ENCODE measurements at regions not wholly inside any gene's neighbourhood (a gene's known extent, or its start where the extent isn't known, plus 50 kb on each side); places are given as distances from the start of the nearest gene placed in this dataset.

GRCh38 chr13:79267560-79267959 is 138.5 kb downstream of the RBM26 start:
- Histone ChIP-seq H3K4me3 (ENCODE audit: low read length) (no peak overlapping the region), H2BK120ac (ENCODE audit: low read depth, low read length) (no peak overlapping the region), H4K5ac (ENCODE audit: low read length) (no peak overlapping the region), H3K79me1 (ENCODE audit: low read length) (no peaks in the 10 kb centered on the region), H3K4me1 (ENCODE audit: control insufficient read depth, low read depth, low read length) (no peaks in the 10 kb centered on the region), H3K4me2 (ENCODE audit: low read length) (no peak overlapping the region), H3K9ac (ENCODE audit: low read length) (no peak overlapping the region), H3K79me2 (ENCODE audit: control insufficient read depth, insufficient read depth, low read length) (no peaks in the 10 kb centered on the region), H2AK5ac (ENCODE audit: low read length) (no peak overlapping the region), H3K18ac (ENCODE audit: low read length) (no peak overlapping the region), H3K56ac (ENCODE audit: low read length) (no peak overlapping the region), H3K23ac (ENCODE audit: low read length) (no peak overlapping the region), H4K8ac (ENCODE audit: low read depth, low read length) (no peak overlapping the region), H2BK15ac (replicated peaks; ENCODE audit: low read depth) (no peak overlapping the region), H3K27ac (ENCODE audit: low read depth, low read length) (no peak overlapping the region), H3K36me3 (ENCODE audit: control insufficient read depth, insufficient read depth, low read length) (no peaks in the 10 kb centered on the region), H2BK5ac (ENCODE audit: low read length) (no peak overlapping the region), H3K27me3 (ENCODE audit: insufficient read depth, low read length, poor library complexity) (no peaks in the 10 kb centered on the region), H3K4ac (ENCODE audit: low read depth, low read length) (no peak overlapping the region)
- DNase-seq: no peak

GRCh38 chr13:79258489-79258888 is 147.6 kb downstream of the RBM26 start:
- WGBS (ENCODE audit: extremely low coverage, insufficient coverage, low lambda C conversion rate): no CpG with 5 or more reads among the region's 3 CpGs
- no peak overlapping the region for H3K56ac ChIP-seq (ENCODE audit: low read length)
- H3K79me2 ChIP-seq (ENCODE audit: control insufficient read depth, insufficient read depth, low read length): no peaks in the 10 kb centered on the region
- H3K23ac ChIP-seq (ENCODE audit: low read length): no peak overlapping the region
- DNase-seq: no peak
- no peak overlapping the region for H3K27ac ChIP-seq (ENCODE audit: low read depth, low read length)
- H2AK5ac ChIP-seq (ENCODE audit: low read length): no peak overlapping the region
- no peaks in the 10 kb centered on the region for H3K27me3 ChIP-seq (ENCODE audit: insufficient read depth, low read length, poor library complexity)
- peak overlapping the region; percentile 9 for H3K4ac ChIP-seq (ENCODE audit: low read depth, low read length)
- no peak overlapping the region for H3K9ac ChIP-seq (ENCODE audit: low read length)
- H3K4me2 ChIP-seq (ENCODE audit: low read length): no peak overlapping the region
- H2BK120ac ChIP-seq (ENCODE audit: low read depth, low read length): no peak overlapping the region
- H4K8ac ChIP-seq (ENCODE audit: low read depth, low read length): no peak overlapping the region
- no peak overlapping the region for H2BK15ac ChIP-seq (replicated peaks; ENCODE audit: low read depth)
- no peak overlapping the region for H3K18ac ChIP-seq (ENCODE audit: low read length)
- H3K4me1 ChIP-seq (ENCODE audit: control insufficient read depth, low read depth, low read length): no peaks in the 10 kb centered on the region
- H4K5ac ChIP-seq (ENCODE audit: low read length): no peak overlapping the region
- no peaks in the 10 kb centered on the region for H3K79me1 ChIP-seq (ENCODE audit: low read length)
- no peaks in the 10 kb centered on the region for H3K36me3 ChIP-seq (ENCODE audit: control insufficient read depth, insufficient read depth, low read length)
- H3K4me3 ChIP-seq (ENCODE audit: low read length): no peak overlapping the region
- H2BK5ac ChIP-seq (ENCODE audit: low read length): no peak overlapping the region

- Histone ChIP-seq H3K4me1 (ENCODE audit: control insufficient read depth, low read depth, low read length) (peaks cover 7% of the 10 kb centered on the region), H3K36me3 (ENCODE audit: control insufficient read depth, insufficient read depth, low read length) (no peaks in the 10 kb centered on the region), H2BK5ac (ENCODE audit: low read length) (no peak overlapping the region), H3K4ac (ENCODE audit: low read depth, low read length) (no peak overlapping the region), H4K5ac (ENCODE audit: low read length) (no peak overlapping the region), H3K23ac (ENCODE audit: low read length) (no peak overlapping the region), H3K27me3 (ENCODE audit: insufficient read depth, low read length, poor library complexity) (no peaks in the 10 kb centered on the region), H2BK120ac (ENCODE audit: low read depth, low read length) (no peak overlapping the region), H3K4me3 (ENCODE audit: low read length) (no peak overlapping the region), H2AK5ac (ENCODE audit: low read length) (no peak overlapping the region), H3K27ac (ENCODE audit: low read depth, low read length) (no peak overlapping the region), H3K4me2 (ENCODE audit: low read length) (no peak overlapping the region), H3K9ac (ENCODE audit: low read length) (no peak overlapping the region), H4K8ac (ENCODE audit: low read depth, low read length) (no peak overlapping the region), H3K79me2 (ENCODE audit: control insufficient read depth, insufficient read depth, low read length) (no peaks in the 10 kb centered on the region), H3K56ac (ENCODE audit: low read length) (no peak overlapping the region), H2BK15ac (replicated peaks; ENCODE audit: low read depth) (no peak overlapping the region), H3K79me1 (ENCODE audit: low read length) (no peaks in the 10 kb centered on the region), H3K18ac (ENCODE audit: low read length) (no peak overlapping the region)
- no peak for DNase-seq
- no CpG with 5 or more reads among the region's 3 CpGs for WGBS (ENCODE audit: extremely low coverage, insufficient coverage, low lambda C conversion rate)
These were observed 159.5 kb downstream of the RBM26 start for GRCh38 chr13:79246578-79246949.

- Histone ChIP-seq H3K79me2 (ENCODE audit: control insufficient read depth, insufficient read depth, low read length) (no peaks in the 10 kb centered on the region), H3K79me1 (ENCODE audit: low read length) (no peaks in the 10 kb centered on the region), H3K9ac (ENCODE audit: low read length) (no peak overlapping the region), H3K36me3 (ENCODE audit: control insufficient read depth, insufficient read depth, low read length) (no peaks in the 10 kb centered on the region), H3K4me1 (ENCODE audit: control insufficient read depth, low read depth, low read length) (peaks cover 9% of the 10 kb centered on the region), H3K27ac (ENCODE audit: low read depth, low read length) (no peak overlapping the region), H4K5ac (ENCODE audit: low read length) (no peak overlapping the region), H3K18ac (ENCODE audit: low read length) (peak overlapping the region; percentile 1), H2AK5ac (ENCODE audit: low read length) (no peak overlapping the region), H3K56ac (ENCODE audit: low read length) (peak overlapping the region; percentile 12), H4K8ac (ENCODE audit: low read depth, low read length) (no peak overlapping the region), H2BK5ac (ENCODE audit: low read length) (no peak overlapping the region), H2BK15ac (replicated peaks; ENCODE audit: low read depth) (no peak overlapping the region), H3K4ac (ENCODE audit: low read depth, low read length) (no peak overlapping the region), H3K4me2 (ENCODE audit: low read length) (no peak overlapping the region), H3K27me3 (ENCODE audit: insufficient read depth, low read length, poor library complexity) (no peaks in the 10 kb centered on the region), H3K4me3 (ENCODE audit: low read length) (no peak overlapping the region), H3K23ac (ENCODE audit: low read length) (peak overlapping the region; percentile 83), H2BK120ac (ENCODE audit: low read depth, low read length) (no peak overlapping the region)
- peak; percentile 60 for DNase-seq
- no CpG with 5 or more reads among the region's 8 CpGs for WGBS (ENCODE audit: extremely low coverage, insufficient coverage, low lambda C conversion rate)
These were observed 160.0 kb downstream of the RBM26 start for GRCh38 chr13:79245937-79246577.

GRCh38 chr13:79241697-79242096 is 164.4 kb downstream of the RBM26 start:
- Histone ChIP-seq H3K4me2 (ENCODE audit: low read length) (no peak overlapping the region), H3K27ac (ENCODE audit: low read depth, low read length) (no peak overlapping the region), H3K18ac (ENCODE audit: low read length) (no peak overlapping the region), H3K56ac (ENCODE audit: low read length) (peak overlapping the region; percentile 50), H2BK15ac (replicated peaks; ENCODE audit: low read depth) (no peak overlapping the region), H3K27me3 (ENCODE audit: insufficient read depth, low read length, poor library complexity) (no peaks in the 10 kb centered on the region), H3K4me3 (ENCODE audit: low read length) (no peak overlapping the region), H3K79me1 (ENCODE audit: low read length) (no peaks in the 10 kb centered on the region), H3K23ac (ENCODE audit: low read length) (no peak overlapping the region), H2BK120ac (ENCODE audit: low read depth, low read length) (no peak overlapping the region), H3K36me3 (ENCODE audit: control insufficient read depth, insufficient read depth, low read length) (no peaks in the 10 kb centered on the region), H2AK5ac (ENCODE audit: low read length) (peak overlapping the region; percentile 87), H4K8ac (ENCODE audit: low read depth, low read length) (no peak overlapping the region), H4K5ac (ENCODE audit: low read length) (peak overlapping the region; percentile 68), H3K4ac (ENCODE audit: low read depth, low read length) (no peak overlapping the region), H3K9ac (ENCODE audit: low read length) (no peak overlapping the region), H2BK5ac (ENCODE audit: low read length) (peak overlapping the region; percentile 87), H3K4me1 (ENCODE audit: control insufficient read depth, low read depth, low read length) (peaks cover 9% of the 10 kb centered on the region), H3K79me2 (ENCODE audit: control insufficient read depth, insufficient read depth, low read length) (no peaks in the 10 kb centered on the region)
- DNase-seq: no peak
- no CpG with 5 or more reads among the region's 4 CpGs for WGBS (ENCODE audit: extremely low coverage, insufficient coverage, low lambda C conversion rate)

GRCh38 chr13:79237981-79238380 is 168.1 kb downstream of the RBM26 start:
- H4K5ac ChIP-seq (ENCODE audit: low read length): no peak overlapping the region
- no peaks in the 10 kb centered on the region for H3K27me3 ChIP-seq (ENCODE audit: insufficient read depth, low read length, poor library complexity)
- no peak overlapping the region for H3K4me2 ChIP-seq (ENCODE audit: low read length)
- DNase-seq: no peak
- no peak overlapping the region for H3K27ac ChIP-seq (ENCODE audit: low read depth, low read length)
- H4K8ac ChIP-seq (ENCODE audit: low read depth, low read length): no peak overlapping the region
- no peaks in the 10 kb centered on the region for H3K79me2 ChIP-seq (ENCODE audit: control insufficient read depth, insufficient read depth, low read length)
- no peak overlapping the region for H2BK5ac ChIP-seq (ENCODE audit: low read length)
- H3K18ac ChIP-seq (ENCODE audit: low read length): no peak overlapping the region
- no peak overlapping the region for H2BK120ac ChIP-seq (ENCODE audit: low read depth, low read length)
- H3K4me3 ChIP-seq (ENCODE audit: low read length): no peak overlapping the region
- peaks cover 5% of the 10 kb centered on the region for H3K4me1 ChIP-seq (ENCODE audit: control insufficient read depth, low read depth, low read length)
- H3K56ac ChIP-seq (ENCODE audit: low read length): no peak overlapping the region
- no CpG with 5 or more reads among the region's 4 CpGs for WGBS (ENCODE audit: extremely low coverage, insufficient coverage, low lambda C conversion rate)
- no peak overlapping the region for H3K23ac ChIP-seq (ENCODE audit: low read length)
- H2AK5ac ChIP-seq (ENCODE audit: low read length): no peak overlapping the region
- H2BK15ac ChIP-seq (replicated peaks; ENCODE audit: low read depth): no peak overlapping the region
- no peak overlapping the region for H3K9ac ChIP-seq (ENCODE audit: low read length)
- no peaks in the 10 kb centered on the region for H3K79me1 ChIP-seq (ENCODE audit: low read length)
- H3K4ac ChIP-seq (ENCODE audit: low read depth, low read length): no peak overlapping the region
- no peaks in the 10 kb centered on the region for H3K36me3 ChIP-seq (ENCODE audit: control insufficient read depth, insufficient read depth, low read length)
